WTC11 (cell line): ENCODE measurements at regions not wholly inside any gene's neighbourhood (a gene's known extent, or its start where the extent isn't known, plus 50 kb on each side); places are given as distances from the start of the nearest gene placed in this dataset.

Source experiments
- ATAC-seq: fragments of 200-7000 bp; cut with Tn5 transposase; 2 replicates; pipeline ENCODE4 v1.10.0; 2021; ENCODE audit warnings: mild to moderate bottlenecking, moderate library complexity
- CTCF ChIA-PET: fragments of 300-600 bp; sonication (Branson Sonifier 250); formaldehyde crosslinking; loops from one replicate; lab custom pipeline; 2021; ENCODE audit warnings: antibody characterized with exemption; lab: Charles Lee
- POLR2A ChIA-PET: fragments of 350-600 bp; sonication (Branson Sonifier 250); formaldehyde crosslinking; loops from one replicate; lab custom pipeline; 2021; ENCODE audit warnings: antibody characterized with exemption; lab: Charles Lee
- DNase-seq: peaks from one replicate; pipeline ENCODE4 v3.0.0; 2021; ENCODE audit warnings: low spot score
- H3K27ac Mint-ChIP-seq: 2 replicates; pipeline ENCODE4 v1.8.0; 2021; ENCODE audit warnings: mixed read lengths
- H3K27me3 Mint-ChIP-seq: 2 replicates; pipeline ENCODE4 v1.8.0; 2021; ENCODE audit warnings: low read depth, mild to moderate bottlenecking, moderate library complexity, mixed read lengths
- H3K36me3 Mint-ChIP-seq: 2 replicates; pipeline ENCODE4 v1.8.0; 2021; ENCODE audit warnings: mixed read lengths
- H3K4me1 Mint-ChIP-seq: 2 replicates; pipeline ENCODE4 v1.8.0; 2022; ENCODE audit warnings: mixed read lengths
- H3K4me3 Mint-ChIP-seq: 2 replicates; pipeline ENCODE4 v1.8.0; 2021; ENCODE audit warnings: mild to moderate bottlenecking, moderate library complexity, mixed read lengths
- H3K9me3 Mint-ChIP-seq: 2 replicates; pipeline ENCODE4 v1.8.0; 2021; ENCODE audit warnings: mixed read lengths
- ARID4B ChIP-seq: sonication (generic); formaldehyde crosslinking; IDR thresholded peaks from 2 replicates; pipeline ENCODE4 v1.8.0; 2023; ENCODE audit warnings: missing genetic modification reagents, mild to moderate bottlenecking, borderline replicate concordance
- CBFB ChIP-seq: sonication (generic); formaldehyde crosslinking; IDR thresholded peaks from 2 replicates; pipeline ENCODE4 v1.8.1; 2022; ENCODE audit warnings: mild to moderate bottlenecking, low read depth, missing genetic modification reagents
- CDX4 ChIP-seq: fragments of 250-450 bp; sonication (Bioruptor Pico); IDR thresholded peaks from 2 replicates; pipeline ENCODE4 v1.9.0; 2021; ENCODE audit warnings: moderate library complexity, mild to moderate bottlenecking, inconsistent platforms, borderline replicate concordance
- E2F1 ChIP-seq: sonication (generic); formaldehyde crosslinking; IDR thresholded peaks from 2 replicates; pipeline ENCODE4 v1.8.0; 2022; ENCODE audit warnings: mild to moderate bottlenecking, missing genetic modification reagents
- E2F5 ChIP-seq: sonication (generic); formaldehyde crosslinking; IDR thresholded peaks from 2 replicates; pipeline ENCODE4 v1.8.1; 2022; ENCODE audit warnings: mild to moderate bottlenecking, moderate library complexity, missing genetic modification reagents
- FOXK1 ChIP-seq: sonication (generic); formaldehyde crosslinking; IDR thresholded peaks from 2 replicates; pipeline ENCODE4 v1.8.0; 2022; ENCODE audit warnings: mild to moderate bottlenecking, moderate library complexity, missing genetic modification reagents
- GABPB1 ChIP-seq: sonication (generic); formaldehyde crosslinking; IDR thresholded peaks from 2 replicates; pipeline ENCODE4 v1.8.1; 2023; ENCODE audit warnings: mild to moderate bottlenecking, missing genetic modification reagents
- HMGA2 ChIP-seq: fragments of 250-450 bp; sonication (Bioruptor Pico); IDR thresholded peaks from 2 replicates; pipeline ENCODE4 v1.4.0; 2021; ENCODE audit warnings: mild to moderate bottlenecking, moderate library complexity
- JAZF1 ChIP-seq: fragments of 250-450 bp; sonication (Bioruptor Pico); IDR thresholded peaks from 2 replicates; pipeline ENCODE4 v1.9.0; 2021; ENCODE audit warnings: moderate library complexity, mild to moderate bottlenecking, inconsistent platforms
- MLX ChIP-seq: sonication (generic); formaldehyde crosslinking; IDR thresholded peaks from 2 replicates; pipeline ENCODE4 v1.8.1; 2023; ENCODE audit warnings: mild to moderate bottlenecking, missing genetic modification reagents, moderate library complexity
- MYBL2 ChIP-seq: sonication (generic); formaldehyde crosslinking; IDR thresholded peaks from 2 replicates; pipeline ENCODE4 v1.8.1; 2023; ENCODE audit warnings: mild to moderate bottlenecking, moderate library complexity, missing genetic modification reagents
- NR2C2 ChIP-seq: sonication (generic); formaldehyde crosslinking; IDR thresholded peaks from 2 replicates; pipeline ENCODE4 v1.8.0; 2022; ENCODE audit warnings: mild to moderate bottlenecking, missing genetic modification reagents
- OVOL2 ChIP-seq: fragments of 250-450 bp; sonication (Bioruptor Pico); IDR thresholded peaks from 2 replicates; pipeline ENCODE4 v1.9.0; 2021; ENCODE audit warnings: mild to moderate bottlenecking, borderline replicate concordance
- PRRX2 ChIP-seq: fragments of 250-450 bp; sonication (Bioruptor Pico); IDR thresholded peaks from 2 replicates; pipeline ENCODE4 v1.8.0; 2021; ENCODE audit warnings: mild to moderate bottlenecking
- RELA ChIP-seq: sonication (generic); formaldehyde crosslinking; IDR thresholded peaks from 2 replicates; pipeline ENCODE4 v1.8.1; 2022; ENCODE audit warnings: missing genetic modification reagents, mild to moderate bottlenecking, borderline replicate concordance
- SMAD4 ChIP-seq: sonication (generic); formaldehyde crosslinking; IDR thresholded peaks from 2 replicates; pipeline ENCODE4 v1.8.0; 2022; ENCODE audit warnings: mild to moderate bottlenecking, missing genetic modification reagents
- TP53 ChIP-seq: sonication (generic); formaldehyde crosslinking; IDR thresholded peaks from 2 replicates; pipeline ENCODE4 v1.8.1; 2023; ENCODE audit warnings: mild to moderate bottlenecking, missing genetic modification reagents
- ZBTB43 ChIP-seq: sonication (generic); formaldehyde crosslinking; IDR thresholded peaks from 2 replicates; pipeline ENCODE4 v1.8.1; 2023; ENCODE audit warnings: mild to moderate bottlenecking, missing genetic modification reagents
- ZMAT4 ChIP-seq: fragments of 250-450 bp; sonication (Bioruptor Pico); IDR thresholded peaks from 2 replicates; pipeline ENCODE4 v1.9.0; 2021; ENCODE audit warnings: mild to moderate bottlenecking
- ZNF281 ChIP-seq: sonication (generic); formaldehyde crosslinking; IDR thresholded peaks from 2 replicates; pipeline ENCODE4 v1.8.0; 2023; ENCODE audit warnings: mild to moderate bottlenecking, missing genetic modification reagents

- Mint-ChIP-seq H3K27ac (no peak overlapping the region), H3K4me1 (peaks cover 41% of the 10 kb centered on the region)
- TF ChIP-seq JAZF1 (CRISPR knock-in tag) (no peak), RELA (CRISPR knock-in tag) (no peak), OVOL2 (CRISPR knock-in tag) (no peak), NR2C2 (CRISPR knock-in tag) (no peak), PRRX2 (CRISPR knock-in tag) (no peak), CDX4 (CRISPR knock-in tag) (no peak), ZMAT4 (CRISPR knock-in tag) (no peak), E2F1 (CRISPR knock-in tag) (no peak)
- TF ChIP-seq, all 79 proteins: peak for 0
- DNase-seq (no peak), ATAC-seq (no peak)
- CTCF ChIA-PET: no interaction called here
- Mint-ChIP-seq H3K27me3 (peaks cover 2% of the 10 kb centered on the region; the same call in 1 of the 2 replicates), H3K36me3 (no peaks in the 10 kb centered on the region), H3K4me3 (no peak overlapping the region), H3K9me3 (no peaks in the 10 kb centered on the region)
- POLR2A ChIA-PET: no interaction called here
Measured at GRCh38 chr5:114310666-114311065, 51.2 kb upstream of the KCNN2 start.

GRCh38 chr5:114311281-114311680 lies 50.6 kb upstream of the KCNN2 start:
- Mint-ChIP-seq H3K9me3 (no peaks in the 10 kb centered on the region), H3K27ac (no peak overlapping the region), H3K4me1 (peaks cover 41% of the 10 kb centered on the region), H3K36me3 (no peaks in the 10 kb centered on the region), H3K4me3 (no peak overlapping the region), H3K27me3 (peaks cover 2% of the 10 kb centered on the region; the same call in 1 of the 2 replicates)
- ChIA-PET POLR2A (interaction anchor here (0.6 kb wide), 1 partner anchor 264 kb away, joined by 6 read pairs; no protein-coding TSS in a partner anchor), CTCF (interaction anchor here (1.2 to 1.5 kb wide), 3 partner anchors 136 to 632 kb away, joined by 3 to 6 read pairs (median 5); no protein-coding TSS in a partner anchor)
- DNase-seq (no peak), ATAC-seq (no peak)
- TF ChIP-seq E2F5 (CRISPR knock-in tag) (no peak), SMAD4 (CRISPR knock-in tag) (no peak), ZBTB43 (CRISPR knock-in tag) (no peak), ZMAT4 (CRISPR knock-in tag) (no peak), ARID4B (CRISPR knock-in tag) (no peak), TP53 (CRISPR knock-in tag) (no peak), HMGA2 (CRISPR knock-in tag) (no peak), GABPB1 (CRISPR knock-in tag) (no peak), MLX (no peak), ZNF281 (no peak), NR2C2 (CRISPR knock-in tag) (no peak), CBFB (CRISPR knock-in tag) (no peak), FOXK1 (no peak), MYBL2 (CRISPR knock-in tag) (no peak)
